Choroid plexus epithelial cell (primary cell): ENCODE measurements at regions not wholly inside any gene's neighbourhood (a gene's known extent, or its start where the extent isn't known, plus 50 kb on each side); places are given as distances from the start of the nearest gene placed in this dataset.
A peak's percentile ranks its signal among the peaks of the same experiment; 100 is the strongest.

ENCODE experiments used
- DNase-seq: peaks from one replicate; pipeline ENCODE4 v3.0.0-alpha.2; 2010; ENCODE audit warnings: low read depth
- H3K4me3 ChIP-seq: 2 replicates; pipeline ENCODE4 v1.5.1; 2011; ENCODE audit warnings: low read depth, mild to moderate bottlenecking, control low read depth, low read length, moderate library complexity
- TF ChIP-seq, protein P1 (sequence below): conservative IDR thresholded peaks from 2 replicates; pipeline ENCODE4 v1.5.1; 2011; ENCODE audit warnings: low read depth, mild to moderate bottlenecking, control low read depth, inconsistent platforms, low read length, moderate library complexity

DNA sequence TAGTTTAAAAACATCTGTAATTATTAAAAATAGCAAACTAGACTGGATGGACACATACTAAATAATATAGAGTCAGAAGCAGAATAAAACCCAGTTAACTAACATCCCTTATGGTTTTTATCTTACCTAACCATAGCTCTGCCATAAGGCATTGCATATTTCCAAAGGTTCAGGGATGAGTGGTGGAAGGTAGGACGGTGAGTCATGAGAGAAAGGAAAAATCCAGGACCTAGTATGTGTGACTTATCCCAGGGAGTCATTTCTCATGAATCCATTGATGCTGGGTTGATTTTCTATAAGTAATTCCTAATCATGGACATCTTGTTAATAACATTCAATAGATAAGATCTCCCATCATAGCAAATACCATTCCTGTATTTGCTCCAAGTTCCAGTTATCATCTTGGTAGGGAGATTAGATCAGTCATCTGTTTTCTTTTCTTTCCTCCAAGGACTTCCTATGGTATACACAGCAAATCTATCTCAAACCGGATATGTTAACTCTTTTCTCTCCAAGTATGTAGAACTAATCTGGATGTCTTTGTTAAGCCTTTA, 490.7 kb upstream of the B3GALT2 start:
- no peak for DNase-seq
- no peak overlapping the region for H3K4me3 ChIP-seq
- TF ChIP-seq, protein P1, sequence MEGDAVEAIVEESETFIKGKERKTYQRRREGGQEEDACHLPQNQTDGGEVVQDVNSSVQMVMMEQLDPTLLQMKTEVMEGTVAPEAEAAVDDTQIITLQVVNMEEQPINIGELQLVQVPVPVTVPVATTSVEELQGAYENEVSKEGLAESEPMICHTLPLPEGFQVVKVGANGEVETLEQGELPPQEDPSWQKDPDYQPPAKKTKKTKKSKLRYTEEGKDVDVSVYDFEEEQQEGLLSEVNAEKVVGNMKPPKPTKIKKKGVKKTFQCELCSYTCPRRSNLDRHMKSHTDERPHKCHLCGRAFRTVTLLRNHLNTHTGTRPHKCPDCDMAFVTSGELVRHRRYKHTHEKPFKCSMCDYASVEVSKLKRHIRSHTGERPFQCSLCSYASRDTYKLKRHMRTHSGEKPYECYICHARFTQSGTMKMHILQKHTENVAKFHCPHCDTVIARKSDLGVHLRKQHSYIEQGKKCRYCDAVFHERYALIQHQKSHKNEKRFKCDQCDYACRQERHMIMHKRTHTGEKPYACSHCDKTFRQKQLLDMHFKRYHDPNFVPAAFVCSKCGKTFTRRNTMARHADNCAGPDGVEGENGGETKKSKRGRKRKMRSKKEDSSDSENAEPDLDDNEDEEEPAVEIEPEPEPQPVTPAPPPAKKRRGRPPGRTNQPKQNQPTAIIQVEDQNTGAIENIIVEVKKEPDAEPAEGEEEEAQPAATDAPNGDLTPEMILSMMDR = no peak

DNA sequence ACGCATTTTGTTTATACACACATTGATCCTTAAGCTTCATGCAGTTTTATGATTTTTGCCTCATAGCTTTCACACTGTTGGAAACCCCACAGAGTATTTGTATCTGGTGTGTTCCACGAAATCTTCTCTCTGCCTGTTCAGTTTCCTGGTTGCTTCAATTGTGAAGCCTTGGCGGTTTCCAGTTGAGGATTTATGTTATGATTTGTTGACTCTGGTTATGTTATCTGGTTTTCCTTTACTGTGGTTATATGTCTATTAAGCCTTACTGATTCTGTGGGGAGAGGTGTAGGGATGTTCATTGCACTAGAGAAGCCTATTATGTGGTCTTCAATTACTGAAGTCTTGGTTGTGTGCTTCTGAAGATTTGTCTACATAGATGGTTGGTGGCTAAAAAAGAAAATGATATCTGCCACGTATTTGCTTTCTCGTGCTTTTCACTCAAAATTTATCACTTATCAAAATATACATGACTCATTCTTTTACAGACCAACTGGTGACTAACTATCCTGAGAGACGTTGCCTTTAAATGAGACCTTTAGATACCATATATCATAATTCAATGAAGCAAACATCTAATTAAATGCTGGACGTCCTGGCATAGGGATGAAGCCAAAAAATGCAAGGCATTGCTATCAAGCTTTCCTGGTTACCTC, 488.0 kb upstream of the B3GALT2 start:
- H3K4me3 ChIP-seq = no peak overlapping the region
- TF ChIP-seq, protein P1 = no peak

DNA sequence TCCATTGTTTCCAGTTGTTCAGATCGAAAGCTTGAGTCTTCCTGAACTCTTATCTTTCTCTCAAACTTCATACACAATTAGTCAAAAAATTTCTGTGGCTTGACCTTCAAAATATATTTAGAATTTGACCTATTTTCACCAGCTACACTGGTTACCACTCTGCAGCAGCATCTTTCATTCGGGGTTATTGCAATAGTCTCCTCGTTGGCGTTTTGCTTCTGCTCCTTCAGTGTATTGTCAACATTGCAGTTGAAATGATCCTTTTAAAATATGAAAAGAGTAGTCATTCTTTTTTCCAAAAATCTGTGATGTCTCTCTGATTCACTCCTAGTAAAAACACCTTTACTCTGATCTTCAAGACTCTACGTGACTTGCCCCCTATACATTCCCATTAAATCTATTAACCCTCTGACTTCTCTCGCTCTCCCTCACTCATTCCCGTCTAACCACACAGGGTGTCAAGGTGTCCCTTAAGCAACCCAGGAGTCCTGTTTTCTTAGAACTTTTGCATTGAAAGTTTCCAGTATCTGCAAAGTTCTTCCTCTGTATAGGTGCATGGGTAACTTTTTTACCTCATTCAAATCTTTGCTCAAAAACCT, 480.2 kb upstream of the B3GALT2 start:
- DNase-seq = no peak
- TF ChIP-seq, protein P1 = no peak
- no peak overlapping the region for H3K4me3 ChIP-seq

More for the DNA sequence above, 488.0 kb upstream of the B3GALT2 start:
- DNase-seq = peak; percentile 42

DNA sequence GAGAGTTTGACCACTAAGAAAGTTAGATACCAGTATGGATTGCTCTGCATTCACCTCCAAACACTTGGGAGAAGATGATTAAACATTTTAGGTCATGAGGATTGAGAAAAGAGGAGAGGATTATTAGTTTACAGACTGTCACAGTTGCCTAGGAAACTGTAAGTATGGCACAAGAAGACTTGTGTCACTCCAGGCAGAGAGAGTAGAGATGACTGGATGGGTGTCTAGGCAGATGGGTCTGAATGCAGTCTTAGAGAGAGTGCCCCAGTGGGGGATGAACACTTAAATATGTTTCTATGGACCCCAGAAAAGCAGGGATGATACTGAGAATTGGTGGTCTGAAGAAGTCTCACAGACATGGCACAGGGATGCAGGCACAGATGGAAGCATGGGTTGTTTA, 477.6 kb upstream of the B3GALT2 start:
- H3K4me3 ChIP-seq = no peak overlapping the region
- no peak for DNase-seq
- TF ChIP-seq, protein P1 = no peak

DNA sequence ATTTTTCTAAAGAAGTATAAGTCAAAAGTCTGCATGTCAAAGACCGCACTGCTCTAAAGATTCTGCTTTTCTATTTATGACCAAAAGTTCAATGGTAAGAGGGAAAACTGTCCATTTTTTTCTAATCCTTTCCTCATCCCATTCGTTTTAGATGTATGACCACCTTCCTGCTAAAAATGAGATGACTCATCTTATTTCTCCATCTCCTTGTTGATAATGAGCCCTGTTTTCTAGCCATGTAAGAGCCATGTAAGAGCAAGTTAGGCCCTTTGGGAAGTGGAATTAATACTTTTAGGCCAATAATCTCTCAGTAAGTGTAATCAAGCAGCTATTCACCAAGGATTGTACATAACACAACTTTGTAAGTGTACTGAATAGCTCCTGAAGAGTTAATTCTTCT, 475.6 kb upstream of the B3GALT2 start:
- H3K4me3 ChIP-seq = no peak overlapping the region
- peak; percentile 32 for DNase-seq
- TF ChIP-seq, protein P1 = no peak

DNA sequence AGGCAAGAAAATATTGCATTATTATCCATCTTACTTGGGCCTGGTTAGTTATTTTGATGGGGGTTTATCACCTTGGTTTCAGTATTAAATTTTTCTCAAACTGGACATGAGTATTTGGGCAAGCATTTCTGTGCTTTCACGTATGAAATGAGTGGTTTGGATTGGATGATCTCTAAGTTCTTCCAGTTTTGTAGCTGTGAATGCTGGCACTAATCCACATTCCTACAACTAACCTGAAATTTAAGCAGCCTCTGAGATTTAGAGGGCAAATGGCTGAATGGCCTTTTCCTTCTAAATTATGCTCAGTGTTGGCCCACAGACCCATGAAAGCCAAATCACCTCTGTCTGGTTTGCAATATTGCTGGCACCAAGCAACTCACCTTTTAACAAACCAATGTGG, 475.0 kb upstream of the B3GALT2 start:
- no peak overlapping the region for H3K4me3 ChIP-seq
- TF ChIP-seq, protein P1 = no peak
- no peak for DNase-seq

DNA sequence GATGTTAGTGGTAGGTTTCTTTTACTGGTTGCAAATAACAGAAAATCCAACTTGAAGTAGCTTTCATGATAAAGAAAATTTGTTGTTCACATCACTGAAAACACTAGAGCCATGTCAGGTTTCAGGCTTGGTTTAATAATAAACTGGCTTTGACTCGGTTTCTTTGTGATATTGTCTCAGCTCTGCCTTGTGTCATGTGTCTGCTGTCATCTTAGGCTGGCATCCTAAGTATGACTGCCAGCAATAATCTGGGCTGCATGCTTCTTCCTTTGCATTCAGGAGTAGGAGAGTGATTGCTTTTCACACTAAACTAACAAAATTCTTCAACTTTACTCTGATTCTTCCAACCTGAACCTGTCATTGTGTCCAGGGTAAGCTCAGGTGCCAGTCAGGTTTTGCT, 474.0 kb upstream of the B3GALT2 start:
- TF ChIP-seq, protein P1 = no peak
- no peak overlapping the region for H3K4me3 ChIP-seq
- DNase-seq = no peak
